PC-9 (cell line): ENCODE measurements at regions not wholly inside any gene's neighbourhood (a gene's known extent, or its start where the extent isn't known, plus 50 kb on each side); places are given as distances from the start of the nearest gene placed in this dataset.

ENCODE experiments used
- BruUV-seq: library from RNA; stranded (reverse); fragments of 400-500 nt; replicated peaks from 2 replicates; lab custom pipeline; 2021; lab: Mats Ljungman, UMichigan
- CTCF ChIA-PET: fragments of 300-600 bp; sonication (Branson Sonifier 250); formaldehyde crosslinking; loops from one replicate; lab custom pipeline; 2022; ENCODE audit warnings: antibody characterized with exemption; lab: Charles Lee
- POLR2A ChIA-PET: fragments of 300-600 bp; sonication (Branson Sonifier 250); formaldehyde crosslinking; loops from one replicate; lab custom pipeline; 2022; ENCODE audit warnings: antibody characterized with exemption; ENCODE audit not compliant: unreplicated experiment; lab: Charles Lee
- DNase-seq, 2 experiments: peaks; one replicate each; pipeline versions ENCODE4 v3.0.0 to v3.0.0-alpha.2; 2015 to 2022; ENCODE audit warnings: mixed read lengths in 1 of 2
- H2AFZ ChIP-seq: fragments of 200-600 bp; sonication (generic); 2 replicates; pipeline ENCODE4 v1.8.1; 2017; ENCODE audit warnings: antibody characterized with exemption
- H3F3A ChIP-seq: fragments of 200-600 bp; sonication (generic); 2 replicates; pipeline ENCODE4 v1.8.1; 2017; ENCODE audit warnings: antibody characterized with exemption, mild to moderate bottlenecking, low read depth; ENCODE audit not compliant: insufficient read depth
- H3K27ac ChIP-seq: fragments of 200-600 bp; sonication (generic); 2 replicates; pipeline ENCODE4 v1.6.1; 2016; ENCODE audit warnings: mixed run types
- H3K27me3 ChIP-seq: fragments of 200-600 bp; sonication (generic); 2 replicates; pipeline ENCODE4 v1.6.1; 2016; ENCODE audit warnings: low read depth, mixed run types; ENCODE audit not compliant: insufficient read depth
- H3K36me3 ChIP-seq: fragments of 200-600 bp; sonication (generic); 2 replicates; pipeline ENCODE4 v1.6.1; 2016; ENCODE audit warnings: low read depth, mixed run types
- H3K4me1 ChIP-seq: fragments of 200-600 bp; sonication (generic); replicated peaks from 2 replicates; pipeline ENCODE4 v1.6.1; 2016; ENCODE audit warnings: mixed run types; ENCODE audit not compliant: insufficient read depth
- H3K4me2 ChIP-seq: fragments of 200-600 bp; sonication (generic); 2 replicates; pipeline ENCODE4 v1.6.1; 2017; ENCODE audit warnings: mixed run types
- H3K4me3 ChIP-seq: fragments of 200-600 bp; sonication (generic); 2 replicates; pipeline ENCODE4 v1.6.1; 2016; ENCODE audit warnings: mixed run types
- H3K79me2 ChIP-seq: fragments of 200-600 bp; sonication (generic); 2 replicates; pipeline ENCODE4 v1.6.1; 2017; ENCODE audit warnings: low read depth, mixed run types
- H3K9me2 ChIP-seq: fragments of 200-600 bp; sonication (generic); 2 replicates; pipeline ENCODE4 v1.8.1; 2017; ENCODE audit warnings: mild to moderate bottlenecking; ENCODE audit not compliant: insufficient read depth
- H3K9me3 ChIP-seq: fragments of 200-600 bp; sonication (generic); 2 replicates; pipeline ENCODE4 v1.8.1; 2016; ENCODE audit warnings: low read depth; ENCODE audit not compliant: insufficient read depth
- H4K20me1 ChIP-seq: fragments of 200-600 bp; sonication (generic); 2 replicates; pipeline ENCODE4 v1.8.1; 2017; ENCODE audit not compliant: insufficient read depth
- EZH2 ChIP-seq: fragments of 200-600 bp; sonication (generic); IDR thresholded peaks from 2 replicates; pipeline ENCODE4 v1.8.0; 2017; ENCODE audit warnings: antibody characterized with exemption, low read depth
- intact Hi-C: fragments of 100-400 bp; cut with micrococcal nuclease; formaldehyde crosslinking; loops from one replicate; pipeline ENCODE4 v1.10.0; 2022; ENCODE audit not compliant: unreplicated experiment
- TF ChIP-seq, protein P1 (sequence below): fragments of 200-600 bp; sonication (generic); conservative IDR thresholded peaks from 2 replicates; pipeline ENCODE4 v1.6.1; 2017; ENCODE audit warnings: mixed run types, antibody characterized with exemption, mild to moderate bottlenecking, moderate library complexity

DNA sequence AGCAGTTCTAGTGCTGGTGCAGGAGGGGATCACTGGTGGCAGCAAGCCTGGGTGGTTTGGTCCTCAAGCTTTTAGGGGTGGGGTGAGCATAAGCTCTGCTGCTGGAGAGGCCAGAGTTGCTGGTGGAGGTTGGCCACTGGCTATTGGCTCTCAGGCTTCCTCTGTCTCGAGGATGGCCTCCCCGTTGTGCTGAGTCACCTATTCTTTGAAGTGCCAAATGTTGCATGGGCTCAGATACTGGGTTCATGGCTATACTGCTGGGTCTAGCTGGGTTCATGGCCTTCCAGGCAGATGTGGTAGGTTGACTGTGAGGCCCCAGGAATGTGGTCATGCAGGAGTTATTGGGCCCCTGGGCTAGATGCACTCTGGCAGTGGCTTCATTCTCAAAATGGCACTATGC lies 466.3 kb downstream of the NAF1 start:
- TF ChIP-seq, protein P1, sequence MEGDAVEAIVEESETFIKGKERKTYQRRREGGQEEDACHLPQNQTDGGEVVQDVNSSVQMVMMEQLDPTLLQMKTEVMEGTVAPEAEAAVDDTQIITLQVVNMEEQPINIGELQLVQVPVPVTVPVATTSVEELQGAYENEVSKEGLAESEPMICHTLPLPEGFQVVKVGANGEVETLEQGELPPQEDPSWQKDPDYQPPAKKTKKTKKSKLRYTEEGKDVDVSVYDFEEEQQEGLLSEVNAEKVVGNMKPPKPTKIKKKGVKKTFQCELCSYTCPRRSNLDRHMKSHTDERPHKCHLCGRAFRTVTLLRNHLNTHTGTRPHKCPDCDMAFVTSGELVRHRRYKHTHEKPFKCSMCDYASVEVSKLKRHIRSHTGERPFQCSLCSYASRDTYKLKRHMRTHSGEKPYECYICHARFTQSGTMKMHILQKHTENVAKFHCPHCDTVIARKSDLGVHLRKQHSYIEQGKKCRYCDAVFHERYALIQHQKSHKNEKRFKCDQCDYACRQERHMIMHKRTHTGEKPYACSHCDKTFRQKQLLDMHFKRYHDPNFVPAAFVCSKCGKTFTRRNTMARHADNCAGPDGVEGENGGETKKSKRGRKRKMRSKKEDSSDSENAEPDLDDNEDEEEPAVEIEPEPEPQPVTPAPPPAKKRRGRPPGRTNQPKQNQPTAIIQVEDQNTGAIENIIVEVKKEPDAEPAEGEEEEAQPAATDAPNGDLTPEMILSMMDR, result no peak
- TF ChIP-seq EZH2, result no peak
- Histone ChIP-seq H3K27me3 (no peaks in the 10 kb centered on the region), H4K20me1 (no peaks in the 10 kb centered on the region), H3K36me3 (no peaks in the 10 kb centered on the region), H3K9me2 (no peaks in the 10 kb centered on the region), H3K4me1 (no peaks in the 10 kb centered on the region), H3K4me2 (no peak overlapping the region), H2AFZ (no peak overlapping the region), H3K79me2 (no peaks in the 10 kb centered on the region), H3F3A (no peaks in the 10 kb centered on the region), H3K9me3 (no peaks in the 10 kb centered on the region), H3K4me3 (no peak overlapping the region), H3K27ac (no peak overlapping the region)
- no TSS peak for BruUV-seq
- ChIA-PET POLR2A (no interaction called here), CTCF (no interaction called here)
- intact Hi-C loops, result no loop called here
- DNase-seq, result no peak

DNA sequence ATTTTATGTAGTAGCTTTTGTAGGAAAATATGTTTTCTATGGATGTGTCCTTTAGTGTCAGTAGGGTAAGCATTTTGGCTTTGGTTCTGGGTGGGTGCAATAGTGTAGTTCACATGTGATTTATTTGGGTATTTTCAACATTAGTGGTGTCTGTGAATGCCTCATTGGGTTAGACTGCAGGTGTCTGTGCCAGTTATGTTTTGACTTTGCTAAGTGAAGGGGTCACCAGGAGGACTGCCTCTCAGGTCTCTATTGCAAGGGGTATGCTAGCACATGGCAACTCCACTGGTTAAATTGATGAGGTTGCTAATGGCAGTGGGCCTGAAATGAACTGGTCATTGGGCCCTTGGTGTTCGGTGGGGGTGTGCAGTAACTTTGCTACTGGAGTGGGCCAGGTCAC lies 467.1 kb downstream of the NAF1 start:
- Histone ChIP-seq H3K79me2 (no peaks in the 10 kb centered on the region), H3K27ac (no peak overlapping the region), H3K9me3 (no peaks in the 10 kb centered on the region), H2AFZ (no peak overlapping the region), H4K20me1 (no peaks in the 10 kb centered on the region), H3F3A (no peaks in the 10 kb centered on the region), H3K4me2 (no peak overlapping the region), H3K36me3 (no peaks in the 10 kb centered on the region), H3K4me1 (no peaks in the 10 kb centered on the region), H3K9me2 (no peaks in the 10 kb centered on the region), H3K4me3 (no peak overlapping the region), H3K27me3 (no peaks in the 10 kb centered on the region)
- ChIA-PET CTCF (no interaction called here), POLR2A (no interaction called here)
- TF ChIP-seq EZH2, result no peak
- TF ChIP-seq, protein P1, result no peak
- no TSS peak for BruUV-seq
- no peak for DNase-seq
- intact Hi-C loops, result no loop called here

DNA sequence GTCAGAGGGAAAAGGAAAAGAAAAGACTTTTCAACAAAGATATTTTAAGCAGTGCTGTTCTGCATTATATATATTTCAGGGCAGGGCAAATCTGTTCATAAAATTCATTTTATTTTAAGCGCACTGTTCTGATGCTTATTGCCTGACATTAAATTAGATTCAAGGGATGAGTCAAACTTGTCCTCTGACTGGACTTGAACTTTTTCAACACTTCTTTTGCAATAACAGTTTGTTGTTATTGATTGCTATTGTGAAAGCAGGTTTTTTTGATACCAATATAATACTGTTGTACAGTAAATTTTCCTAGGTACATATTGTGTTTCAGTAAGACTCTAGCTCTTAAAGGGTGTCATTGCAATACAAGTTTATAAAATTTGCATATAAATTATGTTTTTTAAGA lies 481.3 kb downstream of the NAF1 start:
- Histone ChIP-seq H3K79me2 (no peaks in the 10 kb centered on the region), H3K9me3 (no peaks in the 10 kb centered on the region), H2AFZ (no peak overlapping the region), H3K4me1 (no peaks in the 10 kb centered on the region), H3K9me2 (no peaks in the 10 kb centered on the region), H3K27me3 (no peaks in the 10 kb centered on the region), H3K36me3 (no peaks in the 10 kb centered on the region), H3F3A (no peaks in the 10 kb centered on the region), H4K20me1 (no peaks in the 10 kb centered on the region), H3K4me2 (no peak overlapping the region), H3K27ac (no peak overlapping the region), H3K4me3 (no peak overlapping the region)
- ChIA-PET CTCF (no interaction called here), POLR2A (no interaction called here)
- DNase-seq, result no peak
- intact Hi-C loops, result no loop called here
- no TSS peak for BruUV-seq
- no peak for TF ChIP-seq EZH2
- TF ChIP-seq, protein P1, result no peak
